K562 (cell line): ENCODE measurements at regions not wholly inside any gene's neighbourhood (a gene's known extent, or its start where the extent isn't known, plus 50 kb on each side); places are given as distances from the start of the nearest gene placed in this dataset.
A peak's percentile ranks its signal among the peaks of the same experiment; 100 is the strongest.

Experiments used
- ATF1 ChIP-seq, 2 experiments: fragments of 450-650 bp in 1 of 2; IDR thresholded peaks; 2 replicates each; pipeline ENCODE4 v1.6.1; 2016; ENCODE audit warnings: missing compliant biosample characterization in 1 of 2, missing genetic modification characterization in 1 of 2
- HDAC1 ChIP-seq, 2 experiments: fragments of 450-650 bp; IDR thresholded peaks; 2 replicates each; pipeline ENCODE4 v1.6.1; 2016 to 2017; ENCODE audit warnings: inconsistent platforms in 1 of 2, mild to moderate bottlenecking in 1 of 2, moderate library complexity in 1 of 2
- ILK ChIP-seq: fragments of 450-650 bp; IDR thresholded peaks from 2 replicates; pipeline ENCODE4 v1.6.1; 2016; ENCODE audit warnings: missing genetic modification characterization, low read depth, mild to moderate bottlenecking, missing compliant biosample characterization, moderate library complexity, borderline replicate concordance
- KDM4B ChIP-seq, 2 experiments: fragments of 450-650 bp in 1 of 2; sonication (generic) in 1 of 2; IDR thresholded peaks; 2 replicates each; pipeline ENCODE4 v1.6.1; 2016 to 2017; ENCODE audit warnings: borderline replicate concordance in 2 of 2, antibody characterized with exemption in 1 of 2, low read depth in 1 of 2, mild to moderate bottlenecking in 1 of 2
- LEF1 ChIP-seq: fragments of 450-650 bp; IDR thresholded peaks from 2 replicates; pipeline ENCODE4 v1.6.1; 2016; ENCODE audit warnings: mild to moderate bottlenecking
- MTA2 ChIP-seq: fragments of 450-650 bp; IDR thresholded peaks from 2 replicates; pipeline ENCODE4 v1.6.1; 2016; ENCODE audit warnings: low read depth
- NFE2 ChIP-seq: IDR thresholded peaks from 2 replicates; pipeline ENCODE4 v1.6.1; 2014; ENCODE audit warnings: antibody characterized with exemption, low read depth
- NR2C2 ChIP-seq, 2 experiments: fragments of 200-800 bp in 1 of 2; sonication (Bioruptor generic) in 1 of 2; sonication (generic) in 1 of 2; formaldehyde crosslinking in 1 of 2; IDR thresholded peaks; 2 replicates each; pipeline versions ENCODE4 v1.6.1 to v1.8.0; 2016 to 2022; ENCODE audit warnings: mild to moderate bottlenecking in 1 of 2, missing compliant biosample characterization in 1 of 2, missing genetic modification characterization in 1 of 2, missing genetic modification reagents in 1 of 2
- OTX1 ChIP-seq: fragments of 450-650 bp; formaldehyde crosslinking; IDR thresholded peaks from 2 replicates; pipeline ENCODE4 v1.4.0; 2022; ENCODE audit warnings: mild to moderate bottlenecking
- PKNOX1 ChIP-seq: fragments of 450-650 bp; IDR thresholded peaks from 2 replicates; pipeline ENCODE4 v1.6.1; 2016
- POLR2A ChIP-seq: fragments of 450-650 bp; conservative IDR thresholded peaks from 2 replicates; pipeline ENCODE4 v1.6.1; 2016
- POLR3A ChIP-seq: IDR thresholded peaks from 2 replicates; pipeline ENCODE4 v1.6.1; 2011; ENCODE audit warnings: borderline replicate concordance, mild to moderate bottlenecking, moderate library complexity; ENCODE audit not compliant: insufficient read length, insufficient read depth; ENCODE audit errors: extremely low read depth
- SIX5 ChIP-seq, 2 experiments: IDR thresholded peaks; 2 replicates each; pipeline ENCODE4 v1.6.1; 2011; ENCODE audit warnings: low read length in 2 of 2, borderline replicate concordance in 1 of 2, low read depth in 1 of 2, mild to moderate bottlenecking in 1 of 2, moderate library complexity in 1 of 2; ENCODE audit not compliant: insufficient read depth in 1 of 2
- SMARCA4 ChIP-seq: fragments of 450-650 bp; IDR thresholded peaks from 2 replicates; pipeline ENCODE4 v1.6.1; 2016
- SOX6 ChIP-seq: fragments of 450-650 bp; IDR thresholded peaks from 2 replicates; pipeline ENCODE4 v1.6.1; 2014; ENCODE audit warnings: mild to moderate bottlenecking
- SREBF1 ChIP-seq: fragments of 150-350 bp; IDR thresholded peaks from 2 replicates; pipeline ENCODE4 v1.6.1; 2014; ENCODE audit warnings: antibody characterized with exemption, low read depth, low read length, borderline replicate concordance
- YBX1 ChIP-seq: fragments of 450-650 bp; IDR thresholded peaks from 2 replicates; pipeline ENCODE4 v1.7.1; 2016; ENCODE audit warnings: mild to moderate bottlenecking
- ZFP36 ChIP-seq: fragments of 150-350 bp; IDR thresholded peaks from 2 replicates; pipeline ENCODE4 v1.6.1; 2018; ENCODE audit warnings: low read length, low read depth; ENCODE audit not compliant: partially characterized antibody
- ZKSCAN1 ChIP-seq: fragments of 150-350 bp; IDR thresholded peaks from 2 replicates; pipeline ENCODE4 v1.6.1; 2016; ENCODE audit warnings: low read depth, low read length
- ZNF197 ChIP-seq: fragments of 200-800 bp; sonication (Bioruptor generic); IDR thresholded peaks from 2 replicates; pipeline ENCODE4 v1.6.1; 2016; ENCODE audit warnings: low read depth, missing genetic modification characterization, missing compliant biosample characterization
- ZNF76 ChIP-seq: fragments of 250-450 bp; sonication (Bioruptor Pico); IDR thresholded peaks from 2 replicates; pipeline ENCODE4 v1.4.0; 2020; ENCODE audit warnings: mild to moderate bottlenecking, moderate library complexity, borderline replicate concordance
- ZNF79 ChIP-seq: fragments of 250-450 bp; sonication (Bioruptor Pico); IDR thresholded peaks from 2 replicates; pipeline ENCODE4 v1.4.0; 2020; ENCODE audit warnings: low read depth, mild to moderate bottlenecking, moderate library complexity
- TF ChIP-seq, protein P1 (sequence below), 2 experiments: fragments of 450-650 bp; IDR thresholded peaks; 2 replicates each; pipeline ENCODE4 v1.6.1; 2016
- TF ChIP-seq, protein P2 (sequence below): fragments of 450-650 bp; formaldehyde crosslinking; IDR thresholded peaks from 2 replicates; pipeline ENCODE4 v1.4.0; 2020; ENCODE audit warnings: mild to moderate bottlenecking, moderate library complexity

GRCh38 chrX:2159393-2159792 lies 341.4 kb downstream of the DHRSX start (continued):
- TF ChIP-seq POLR3A (no peak), PKNOX1 (peak; percentile 88), NR2C2 (CRISPR knock-in tag; IDR thresholded peaks at IDR 0.05) (no peak), NR2C2 (tag; IDR thresholded peaks at IDR 0.05) (no peak; the same call in 1 of the 2 replicates), HDAC1 (IDR thresholded peaks at IDR 0.05) (no peak), YBX1 (no peak), ZFP36 (no peak), ZNF197 (CRISPR knock-in tag) (no peak), ATF1 (CRISPR knock-in tag; IDR thresholded peaks at IDR 0.05) (no peak), ATF1 (tag; IDR thresholded peaks at IDR 0.05) (peak; percentile 53; the same call in 1 of the 2 replicates), LEF1 (no peak), ZNF79 (CRISPR knock-in tag) (no peak), KDM4B (IDR thresholded peaks at IDR 0.05; ENCODE audit: borderline replicate concordance in 2 of 2, low read depth in 1 of 2) (no peak), POLR2A (no peak), SMARCA4 (0 out of 2 replicates have a peak, but pooled peaks have one; percentile 31), MTA2 (peak; percentile 56), ZKSCAN1 (no peak), ILK (tag) (no peak), SREBF1 (no peak), SOX6 (0 out of 2 replicates have a peak, but pooled peaks have one; percentile 22), SIX5 (IDR thresholded peaks at IDR 0.05; ENCODE audit: borderline replicate concordance in 1 of 2, insufficient read depth in 1 of 2, low read depth in 1 of 2, low read length in 2 of 2) (no peak), NFE2 (no peak), ZNF76 (CRISPR knock-in tag) (no peak), OTX1 (CRISPR knock-in tag) (no peak)
- TF ChIP-seq, protein P1, sequence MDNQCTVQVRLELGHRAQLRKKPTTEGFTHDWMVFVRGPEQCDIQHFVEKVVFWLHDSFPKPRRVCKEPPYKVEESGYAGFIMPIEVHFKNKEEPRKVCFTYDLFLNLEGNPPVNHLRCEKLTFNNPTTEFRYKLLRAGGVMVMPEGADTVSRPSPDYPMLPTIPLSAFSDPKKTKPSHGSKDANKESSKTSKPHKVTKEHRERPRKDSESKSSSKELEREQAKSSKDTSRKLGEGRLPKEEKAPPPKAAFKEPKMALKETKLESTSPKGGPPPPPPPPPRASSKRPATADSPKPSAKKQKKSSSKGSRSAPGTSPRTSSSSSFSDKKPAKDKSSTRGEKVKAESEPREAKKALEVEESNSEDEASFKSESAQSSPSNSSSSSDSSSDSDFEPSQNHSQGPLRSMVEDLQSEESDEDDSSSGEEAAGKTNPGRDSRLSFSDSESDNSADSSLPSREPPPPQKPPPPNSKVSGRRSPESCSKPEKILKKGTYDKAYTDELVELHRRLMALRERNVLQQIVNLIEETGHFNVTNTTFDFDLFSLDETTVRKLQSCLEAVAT (IDR thresholded peaks at IDR 0.05), result no peak
- TF ChIP-seq, protein P2, sequence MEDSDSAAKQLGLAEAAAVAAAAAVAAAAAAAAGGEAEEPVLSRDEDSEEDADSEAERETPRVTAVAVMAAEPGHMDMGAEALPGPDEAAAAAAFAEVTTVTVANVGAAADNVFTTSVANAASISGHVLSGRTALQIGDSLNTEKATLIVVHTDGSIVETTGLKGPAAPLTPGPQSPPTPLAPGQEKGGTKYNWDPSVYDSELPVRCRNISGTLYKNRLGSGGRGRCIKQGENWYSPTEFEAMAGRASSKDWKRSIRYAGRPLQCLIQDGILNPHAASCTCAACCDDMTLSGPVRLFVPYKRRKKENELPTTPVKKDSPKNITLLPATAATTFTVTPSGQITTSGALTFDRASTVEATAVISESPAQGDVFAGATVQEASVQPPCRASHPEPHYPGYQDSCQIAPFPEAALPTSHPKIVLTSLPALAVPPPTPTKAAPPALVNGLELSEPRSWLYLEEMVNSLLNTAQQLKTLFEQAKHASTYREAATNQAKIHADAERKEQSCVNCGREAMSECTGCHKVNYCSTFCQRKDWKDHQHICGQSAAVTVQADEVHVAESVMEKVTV (CRISPR knock-in tag), result no peak
